Type B pancreatic cell (in vitro differentiated cells): ENCODE measurements at regions not wholly inside any gene's neighbourhood (a gene's known extent, or its start where the extent isn't known, plus 50 kb on each side); places are given as distances from the start of the nearest gene placed in this dataset.

ENCODE experiments used
- DNase-seq: peaks from one replicate; pipeline ENCODE4 v3.0.0; 2021; ENCODE audit warnings: mixed read lengths; ENCODE audit not compliant: unreplicated experiment; ENCODE audit errors: extremely low spot score
- H3K27ac Mint-ChIP-seq: 2 replicates; pipeline ENCODE4 v1.8.0; 2021; ENCODE audit warnings: mild to moderate bottlenecking, mixed read lengths
- H3K27me3 Mint-ChIP-seq: 2 replicates; pipeline ENCODE4 v1.8.0; 2021; ENCODE audit warnings: mixed read lengths
- H3K36me3 Mint-ChIP-seq: 2 replicates; pipeline ENCODE4 v1.8.0; 2021; ENCODE audit warnings: mixed read lengths
- H3K4me1 Mint-ChIP-seq: one replicate; pipeline ENCODE4 v1.8.0; 2021; ENCODE audit warnings: mixed read lengths; ENCODE audit not compliant: unreplicated experiment
- H3K4me3 Mint-ChIP-seq: 2 replicates; pipeline ENCODE4 v1.8.0; 2021; ENCODE audit warnings: mild to moderate bottlenecking, mixed read lengths
- H3K9me3 Mint-ChIP-seq: 2 replicates; pipeline ENCODE4 v1.8.0; 2021; ENCODE audit warnings: mixed read lengths
- CTCF ChIP-seq: fragments of 200-600 bp; sonication (generic); conservative IDR thresholded peaks from 2 replicates; pipeline ENCODE4 v1.5.0; 2021; ENCODE audit warnings: antibody characterized with exemption, mild to moderate bottlenecking

GRCh38 chr4:155428128-155428527 is 51.4 kb upstream of the MAP9 start:
- no peaks in the 10 kb centered on the region for H3K9me3 Mint-ChIP-seq
- DNase-seq = no peak
- no peak overlapping the region for H3K27ac Mint-ChIP-seq
- no peaks in the 10 kb centered on the region for H3K36me3 Mint-ChIP-seq
- peaks cover 4% of the 10 kb centered on the region for H3K4me1 Mint-ChIP-seq
- H3K27me3 Mint-ChIP-seq = no peaks in the 10 kb centered on the region
- TF ChIP-seq CTCF = no peak
- no peak overlapping the region for H3K4me3 Mint-ChIP-seq

GRCh38 chr4:155426953-155427352 is 50.2 kb upstream of the MAP9 start:
- no peak overlapping the region for H3K4me3 Mint-ChIP-seq
- no peak for DNase-seq
- peaks cover 4% of the 10 kb centered on the region for H3K4me1 Mint-ChIP-seq
- peaks cover 3% of the 10 kb centered on the region for H3K9me3 Mint-ChIP-seq
- H3K27ac Mint-ChIP-seq = no peak overlapping the region
- no peaks in the 10 kb centered on the region for H3K27me3 Mint-ChIP-seq
- no peaks in the 10 kb centered on the region for H3K36me3 Mint-ChIP-seq
- TF ChIP-seq CTCF = no peak
